ENCODE measurements at regions not wholly inside any gene's neighbourhood (a gene's known extent, or its start where the extent isn't known, plus 50 kb on each side); places are given as distances from the start of the nearest gene placed in this dataset.

DNA sequence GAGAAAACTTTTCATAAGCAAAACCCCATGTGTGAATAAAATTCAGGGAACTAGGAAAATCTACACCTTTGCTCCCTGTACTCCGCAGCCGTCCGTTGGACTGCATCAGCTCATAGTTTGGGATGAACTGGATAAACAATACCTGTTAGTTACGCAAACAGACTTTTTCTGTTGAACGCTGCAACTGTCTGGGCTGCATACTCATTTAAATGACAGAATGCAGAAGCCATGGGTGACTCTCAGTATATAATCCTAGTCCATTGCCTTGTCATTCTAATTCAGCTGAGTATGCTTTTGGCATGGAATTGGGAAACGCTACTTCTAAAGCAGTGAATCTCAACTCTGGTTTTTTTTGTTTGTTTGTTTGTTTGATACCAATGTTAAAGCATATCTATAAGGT, 151.6 kb downstream of the SLITRK1 start:
- Histone ChIP-seq H3K9me2 (ENCODE audit: insufficient read depth) (no peaks in the 10 kb centered on the region), H3K4me1 (ENCODE audit: insufficient read depth) (peaks cover 24% of the 10 kb centered on the region), H3K27ac (ENCODE audit: low read depth) (no peak overlapping the region), H2AFZ (0 out of 2 replicates have a peak overlapping the region, but pooled peaks have one; percentile 30), H3K4me3 (no peak overlapping the region), H3K4me2 (no peak overlapping the region), H3K27me3 (ENCODE audit: insufficient read depth) (no peaks in the 10 kb centered on the region), H3K36me3 (ENCODE audit: insufficient read depth) (no peaks in the 10 kb centered on the region), H3K79me2 (replicated peaks; ENCODE audit: insufficient read depth) (no peaks in the 10 kb centered on the region), H3F3A (replicated peaks; ENCODE audit: low read depth) (no peaks in the 10 kb centered on the region), H4K20me1 (replicated peaks; ENCODE audit: insufficient read depth) (no peaks in the 10 kb centered on the region)
- Mint-ChIP-seq H3K27me3 (ENCODE audit: insufficient read depth, low read depth, poor library complexity) (peaks cover 2% of the 10 kb centered on the region), H3K27ac (peak overlapping the region; percentile 36; the same call in 1 of the 2 replicates), H3K9me3 (no peaks in the 10 kb centered on the region), H3K4me1 (peaks cover 28% of the 10 kb centered on the region), H3K36me3 (ENCODE audit: low read depth) (no peaks in the 10 kb centered on the region), H3K4me3 (no peak overlapping the region)
- DNase-seq (ENCODE audit: low spot score), result peak; percentile 2
- no peak for ATAC-seq
- no peak for TF ChIP-seq ZNF331 (CRISPR knock-in tag; IDR thresholded peaks at IDR 0.05; ENCODE audit: low read depth)
- no peak for TF ChIP-seq STAT1 (IDR thresholded peaks at IDR 0.05; ENCODE audit: unreplicated experiment)
- no peak for TF ChIP-seq JUNB (IDR thresholded peaks at IDR 0.05; ENCODE audit: unreplicated experiment)
- TF ChIP-seq, protein P1, sequence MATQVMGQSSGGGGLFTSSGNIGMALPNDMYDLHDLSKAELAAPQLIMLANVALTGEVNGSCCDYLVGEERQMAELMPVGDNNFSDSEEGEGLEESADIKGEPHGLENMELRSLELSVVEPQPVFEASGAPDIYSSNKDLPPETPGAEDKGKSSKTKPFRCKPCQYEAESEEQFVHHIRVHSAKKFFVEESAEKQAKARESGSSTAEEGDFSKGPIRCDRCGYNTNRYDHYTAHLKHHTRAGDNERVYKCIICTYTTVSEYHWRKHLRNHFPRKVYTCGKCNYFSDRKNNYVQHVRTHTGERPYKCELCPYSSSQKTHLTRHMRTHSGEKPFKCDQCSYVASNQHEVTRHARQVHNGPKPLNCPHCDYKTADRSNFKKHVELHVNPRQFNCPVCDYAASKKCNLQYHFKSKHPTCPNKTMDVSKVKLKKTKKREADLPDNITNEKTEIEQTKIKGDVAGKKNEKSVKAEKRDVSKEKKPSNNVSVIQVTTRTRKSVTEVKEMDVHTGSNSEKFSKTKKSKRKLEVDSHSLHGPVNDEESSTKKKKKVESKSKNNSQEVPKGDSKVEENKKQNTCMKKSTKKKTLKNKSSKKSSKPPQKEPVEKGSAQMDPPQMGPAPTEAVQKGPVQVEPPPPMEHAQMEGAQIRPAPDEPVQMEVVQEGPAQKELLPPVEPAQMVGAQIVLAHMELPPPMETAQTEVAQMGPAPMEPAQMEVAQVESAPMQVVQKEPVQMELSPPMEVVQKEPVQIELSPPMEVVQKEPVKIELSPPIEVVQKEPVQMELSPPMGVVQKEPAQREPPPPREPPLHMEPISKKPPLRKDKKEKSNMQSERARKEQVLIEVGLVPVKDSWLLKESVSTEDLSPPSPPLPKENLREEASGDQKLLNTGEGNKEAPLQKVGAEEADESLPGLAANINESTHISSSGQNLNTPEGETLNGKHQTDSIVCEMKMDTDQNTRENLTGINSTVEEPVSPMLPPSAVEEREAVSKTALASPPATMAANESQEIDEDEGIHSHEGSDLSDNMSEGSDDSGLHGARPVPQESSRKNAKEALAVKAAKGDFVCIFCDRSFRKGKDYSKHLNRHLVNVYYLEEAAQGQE (IDR thresholded peaks at IDR 0.05; ENCODE audit: unreplicated experiment), result no peak

DNA sequence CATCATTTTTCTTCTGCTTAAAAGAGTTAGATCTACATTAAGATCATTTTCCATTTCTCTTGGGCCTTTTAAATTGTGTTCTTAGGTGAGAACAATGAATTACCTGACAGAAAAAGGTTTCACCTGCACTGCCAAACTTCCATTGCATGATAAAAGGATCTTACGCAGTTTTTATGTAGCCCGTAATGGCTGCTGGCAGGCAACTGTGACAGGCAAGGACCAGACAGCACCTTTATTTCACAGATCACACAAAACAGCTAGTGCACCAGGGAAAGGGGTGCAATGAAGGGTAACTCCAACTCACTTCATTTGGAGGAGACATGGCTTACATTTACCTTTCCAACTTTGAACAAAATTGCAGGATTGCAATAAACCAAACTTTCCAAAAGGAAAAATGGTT, 159.8 kb downstream of the SLITRK1 start:
- Histone ChIP-seq H3F3A (replicated peaks; ENCODE audit: low read depth) (no peaks in the 10 kb centered on the region), H3K27me3 (ENCODE audit: insufficient read depth) (no peaks in the 10 kb centered on the region), H3K9me2 (ENCODE audit: insufficient read depth) (no peaks in the 10 kb centered on the region), H2AFZ (no peak overlapping the region), H3K27ac (ENCODE audit: low read depth) (no peak overlapping the region), H3K4me1 (ENCODE audit: insufficient read depth) (peaks cover 37% of the 10 kb centered on the region), H3K4me2 (0 out of 2 replicates have a peak overlapping the region, but pooled peaks have one; percentile 19), H3K4me3 (no peak overlapping the region), H3K36me3 (ENCODE audit: insufficient read depth) (no peaks in the 10 kb centered on the region), H3K79me2 (replicated peaks; ENCODE audit: insufficient read depth) (no peaks in the 10 kb centered on the region), H4K20me1 (replicated peaks; ENCODE audit: insufficient read depth) (no peaks in the 10 kb centered on the region)
- no peaks in the 10 kb centered on the region for H3K9me3 Mint-ChIP-seq
- H3K27me3 Mint-ChIP-seq (ENCODE audit: insufficient read depth, low read depth, poor library complexity), result peaks cover 3% of the 10 kb centered on the region
- peaks cover 28% of the 10 kb centered on the region for H3K4me1 Mint-ChIP-seq
- TF ChIP-seq ZNF331 (CRISPR knock-in tag; IDR thresholded peaks at IDR 0.05; ENCODE audit: low read depth) (no peak), ZNF114 (CRISPR knock-in tag; IDR thresholded peaks at IDR 0.05) (no peak), JUNB (IDR thresholded peaks at IDR 0.05; ENCODE audit: unreplicated experiment) (no peak), POLR2AphosphoS5 (IDR thresholded peaks at IDR 0.05; ENCODE audit: low read depth) (no peak)
- TF ChIP-seq, protein P2, sequence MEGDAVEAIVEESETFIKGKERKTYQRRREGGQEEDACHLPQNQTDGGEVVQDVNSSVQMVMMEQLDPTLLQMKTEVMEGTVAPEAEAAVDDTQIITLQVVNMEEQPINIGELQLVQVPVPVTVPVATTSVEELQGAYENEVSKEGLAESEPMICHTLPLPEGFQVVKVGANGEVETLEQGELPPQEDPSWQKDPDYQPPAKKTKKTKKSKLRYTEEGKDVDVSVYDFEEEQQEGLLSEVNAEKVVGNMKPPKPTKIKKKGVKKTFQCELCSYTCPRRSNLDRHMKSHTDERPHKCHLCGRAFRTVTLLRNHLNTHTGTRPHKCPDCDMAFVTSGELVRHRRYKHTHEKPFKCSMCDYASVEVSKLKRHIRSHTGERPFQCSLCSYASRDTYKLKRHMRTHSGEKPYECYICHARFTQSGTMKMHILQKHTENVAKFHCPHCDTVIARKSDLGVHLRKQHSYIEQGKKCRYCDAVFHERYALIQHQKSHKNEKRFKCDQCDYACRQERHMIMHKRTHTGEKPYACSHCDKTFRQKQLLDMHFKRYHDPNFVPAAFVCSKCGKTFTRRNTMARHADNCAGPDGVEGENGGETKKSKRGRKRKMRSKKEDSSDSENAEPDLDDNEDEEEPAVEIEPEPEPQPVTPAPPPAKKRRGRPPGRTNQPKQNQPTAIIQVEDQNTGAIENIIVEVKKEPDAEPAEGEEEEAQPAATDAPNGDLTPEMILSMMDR (conservative IDR thresholded peaks at IDR 0.05; ENCODE audit: low read depth in 2 of 2), result no peak
- peak; percentile 29 for DNase-seq (ENCODE audit: low spot score)
- H3K36me3 Mint-ChIP-seq (ENCODE audit: low read depth), result no peaks in the 10 kb centered on the region
- peak; percentile 50 for ATAC-seq
- no peak overlapping the region for H3K4me3 Mint-ChIP-seq
- peak overlapping the region; percentile 87 for H3K27ac Mint-ChIP-seq
